ENCODE measurements at regions not wholly inside any gene's neighbourhood (a gene's known extent, or its start where the extent isn't known, plus 50 kb on each side); places are given as distances from the start of the nearest gene placed in this dataset.
"Not testable (repeated sequence)": the region's sequence is repeated elsewhere in the genome, so short reads cannot be mapped to it uniquely, and the experiment has no call there.

DNA sequence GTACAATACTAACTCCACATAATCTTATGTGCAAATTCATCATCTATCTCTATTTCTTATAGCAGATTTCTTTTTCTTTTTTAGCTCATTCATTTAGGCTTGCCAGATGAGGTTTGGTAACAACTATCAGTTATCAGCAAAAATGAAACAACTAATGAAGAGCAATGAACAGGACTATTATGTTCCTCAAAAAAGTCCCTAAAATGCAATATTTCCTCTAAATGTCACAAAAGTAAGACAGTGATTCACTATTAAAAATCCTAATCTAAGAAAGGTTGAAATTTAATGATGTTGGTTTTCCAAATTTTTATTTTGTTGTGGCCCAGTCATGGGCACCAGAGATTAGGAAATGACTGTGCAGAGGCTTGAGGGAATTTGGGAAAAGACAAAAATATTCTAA lies 135.3 kb downstream of the PPIAL4G start:
- no peaks in the 10 kb centered on the region for H3K36me3 Mint-ChIP-seq (ENCODE audit: low read depth)
- no peak overlapping the region for H3K4me3 Mint-ChIP-seq
- H3K27me3 Mint-ChIP-seq: peaks cover 62% of the 10 kb centered on the region
- H3K9me3 Mint-ChIP-seq: no peaks in the 10 kb centered on the region
- peaks cover 3% of the 10 kb centered on the region for H3K4me1 Mint-ChIP-seq
- H3K27ac Mint-ChIP-seq: no peak overlapping the region
- POLR2A ChIA-PET: interaction anchor here (1.4 to 2.3 kb wide), 2 partner anchors 13 to 84 kb away, joined by 3 to 11 read pairs; no protein-coding TSS in a partner anchor
- CTCF ChIA-PET: interaction anchor here (0.7 to 0.9 kb wide), 2 partner anchors 11 to 12 kb away, joined by 3 read pairs; no protein-coding TSS in a partner anchor
- no peak for DNase-seq

DNA sequence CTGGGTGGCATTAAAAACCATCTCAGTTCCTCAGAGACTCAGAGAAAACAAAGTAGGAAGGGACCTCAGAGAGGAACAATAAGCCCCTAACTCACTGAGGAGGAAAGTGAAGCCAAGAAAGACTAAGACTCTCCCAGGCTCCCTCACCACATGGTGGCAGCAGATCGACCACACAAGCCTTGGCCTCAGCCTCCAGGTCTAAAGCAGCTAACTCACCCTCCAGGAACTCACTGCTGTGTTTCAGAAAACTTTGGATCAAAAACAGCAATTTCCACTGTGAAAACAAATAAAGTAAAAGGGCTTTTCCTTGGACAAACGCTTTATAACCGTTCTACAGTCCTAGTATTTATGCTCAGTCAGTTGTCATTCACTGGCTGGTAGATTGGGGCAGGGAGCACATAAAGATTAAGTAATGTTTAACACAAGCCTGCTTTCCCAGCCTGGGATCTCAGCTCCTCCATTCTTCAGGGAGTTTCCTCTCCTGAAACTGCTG lies 137.4 kb downstream of the PPIAL4G start:
- POLR2A ChIA-PET: interaction anchor here (3.6 kb wide), 1 partner anchor 11 kb away, joined by 22 read pairs; no protein-coding TSS in a partner anchor
- H3K27me3 Mint-ChIP-seq: peaks cover 48% of the 10 kb centered on the region
- H3K36me3 Mint-ChIP-seq (ENCODE audit: low read depth): not testable (repeated sequence)

DNA sequence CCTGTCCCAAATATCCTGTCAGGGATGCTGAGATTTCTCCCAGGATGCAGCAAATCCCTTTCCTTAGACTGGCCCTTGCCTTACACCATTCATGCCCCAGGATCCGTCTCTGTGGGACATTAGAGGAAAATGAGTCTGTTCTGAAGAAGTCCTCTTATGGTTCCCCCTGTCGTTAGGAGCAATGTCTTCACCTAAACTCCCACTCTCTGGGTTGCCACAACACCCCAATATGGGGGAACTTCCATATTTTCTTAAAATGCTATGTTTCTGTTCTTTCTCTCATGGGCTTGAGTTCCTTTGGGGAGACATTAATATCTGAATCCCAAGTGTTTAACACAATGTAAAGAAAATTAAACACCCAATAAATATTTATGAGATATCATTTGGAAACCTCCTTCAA lies 138.5 kb downstream of the PPIAL4G start:
- H3K4me1 Mint-ChIP-seq; H3K36me3 Mint-ChIP-seq (ENCODE audit: low read depth); DNase-seq; H3K9me3 Mint-ChIP-seq; CTCF ChIA-PET; H3K27ac Mint-ChIP-seq; H3K4me3 Mint-ChIP-seq: not testable (repeated sequence)
- POLR2A ChIA-PET: interaction anchor here (1.3 to 3.6 kb wide), 2 partner anchors 10 to 178 kb away, joined by 5 to 22 read pairs; no protein-coding TSS in a partner anchor
- H3K27me3 Mint-ChIP-seq: peaks cover 38% of the 10 kb centered on the region

More for the DNA sequence above, 137.4 kb downstream of the PPIAL4G start:
- peak; percentile 41 for DNase-seq
- CTCF ChIA-PET: interaction anchor here (1.2 to 1.3 kb wide), 2 partner anchors 9 to 13 kb away, joined by 3 to 5 read pairs; no protein-coding TSS in a partner anchor
- not testable (repeated sequence) for H3K9me3 Mint-ChIP-seq, H3K4me1 Mint-ChIP-seq, H3K4me3 Mint-ChIP-seq, H3K27ac Mint-ChIP-seq

DNA sequence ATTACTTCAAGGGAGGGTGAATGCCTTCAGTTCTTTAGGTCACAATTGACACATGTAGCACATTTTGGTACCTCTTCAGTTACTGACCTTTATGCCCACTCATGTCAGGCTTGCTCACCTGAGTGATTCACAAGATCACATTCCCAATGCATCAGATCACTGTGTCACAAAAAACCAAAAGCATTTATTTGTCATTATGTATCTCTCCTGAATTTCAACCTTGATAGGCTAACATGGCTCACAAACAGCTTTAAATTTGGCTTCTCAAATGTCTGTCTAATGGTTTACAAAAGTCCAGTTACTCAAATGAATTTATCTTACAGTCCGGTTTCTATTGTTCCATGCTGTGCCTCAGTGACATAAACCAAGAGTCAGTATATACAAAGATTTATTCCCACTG lies 141.4 kb downstream of the PPIAL4G start:
- POLR2A ChIA-PET; H3K4me1 Mint-ChIP-seq; H3K36me3 Mint-ChIP-seq (ENCODE audit: low read depth); H3K27ac Mint-ChIP-seq; DNase-seq; H3K9me3 Mint-ChIP-seq; H3K4me3 Mint-ChIP-seq: not testable (repeated sequence)
- CTCF ChIA-PET: interaction anchor here (1.7 kb wide), 1 partner anchor 17 kb away, joined by 4 read pairs; no protein-coding TSS in a partner anchor
- H3K27me3 Mint-ChIP-seq: peaks cover 33% of the 10 kb centered on the region

DNA sequence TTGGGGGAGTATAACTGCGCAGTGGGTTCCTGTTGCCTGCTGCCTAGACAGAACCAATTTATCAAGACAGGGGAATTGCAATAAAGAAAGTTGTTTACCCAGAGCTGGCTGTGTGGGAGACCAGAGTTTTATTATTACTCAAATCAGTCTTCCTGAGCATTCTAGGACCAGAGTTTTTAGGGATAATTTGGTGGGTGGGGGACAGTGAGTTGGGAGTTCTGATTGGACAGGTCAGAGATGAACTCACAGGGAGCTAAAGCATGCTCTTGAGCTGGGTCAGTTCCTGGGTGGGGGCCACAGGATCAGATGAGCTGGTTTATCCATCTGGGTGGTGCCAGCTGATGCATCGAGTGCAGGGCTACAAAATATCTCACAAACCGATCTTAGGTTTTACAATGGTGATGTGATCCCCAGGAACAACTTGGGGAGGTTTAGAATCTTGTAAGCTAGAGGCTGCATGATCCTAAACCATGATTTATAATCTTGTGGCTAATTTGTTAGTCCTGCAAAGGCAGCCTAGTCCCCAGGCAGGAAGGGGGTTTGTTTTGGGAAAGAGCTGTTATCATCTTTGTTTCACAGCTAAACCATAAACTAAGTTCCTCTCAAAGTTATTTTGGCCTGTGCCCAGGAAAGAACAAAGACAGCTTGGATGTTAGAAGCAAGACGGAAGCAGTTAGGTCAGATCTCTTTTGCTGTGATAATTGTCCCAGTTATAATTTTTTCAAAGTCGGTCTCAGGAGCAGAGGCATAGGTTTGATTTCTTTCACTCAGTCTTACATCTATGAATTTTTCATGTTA lies 146.8 kb downstream of the PPIAL4G start:
- POLR2A ChIA-PET: interaction anchor here (1.0 to 1.8 kb wide), 4 partner anchors 26 to 187 kb away, joined by 3 to 8 read pairs (median 4); no protein-coding TSS in a partner anchor
- not testable (repeated sequence) for H3K36me3 Mint-ChIP-seq (ENCODE audit: low read depth); H3K4me3 Mint-ChIP-seq; H3K27ac Mint-ChIP-seq; H3K9me3 Mint-ChIP-seq; DNase-seq
- CTCF ChIA-PET: interaction anchor here (1.3 to 1.5 kb wide), 2 partner anchors 9 to 11 kb away, joined by 3 to 5 read pairs; no protein-coding TSS in a partner anchor
- H3K4me1 Mint-ChIP-seq: peaks cover 36% of the 10 kb centered on the region
- H3K27me3 Mint-ChIP-seq: peaks cover 37% of the 10 kb centered on the region

DNA sequence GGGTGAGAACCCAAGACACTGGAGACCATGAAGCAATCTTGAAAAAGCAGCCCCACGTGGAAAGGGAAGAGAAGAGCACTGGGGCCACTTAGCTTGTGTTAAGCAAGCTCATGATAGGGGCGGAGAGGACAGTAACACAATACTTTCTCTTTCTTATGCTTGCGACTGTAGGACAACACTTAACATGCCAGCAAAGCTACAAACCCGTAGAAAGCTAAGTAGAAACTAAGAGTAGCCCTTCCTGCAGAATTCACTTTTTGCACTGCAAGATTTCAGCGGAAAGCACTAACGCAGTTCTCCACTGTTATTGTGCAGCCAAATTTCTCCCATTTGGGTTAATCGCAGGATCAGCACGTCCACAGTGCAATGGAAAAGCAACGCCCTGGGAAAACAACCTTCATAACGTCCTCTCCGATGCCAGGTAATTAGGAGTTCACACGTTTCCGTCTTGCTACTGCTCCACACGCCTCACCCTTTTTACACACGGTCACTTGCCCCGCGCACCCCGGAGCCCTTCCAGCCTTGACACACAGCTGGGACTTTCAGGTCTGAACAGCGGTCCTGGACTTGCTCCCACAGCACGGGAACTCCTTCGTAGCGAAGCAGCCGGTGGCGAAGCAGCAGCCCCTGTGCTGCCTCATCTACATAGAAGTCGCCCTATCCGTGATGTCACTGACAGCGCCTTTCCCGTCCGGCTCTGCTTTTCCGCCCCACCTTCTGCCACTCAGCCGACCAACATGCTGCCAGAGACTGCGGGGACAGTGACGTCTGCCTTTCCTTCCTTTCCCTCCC lies 148.6 kb downstream of the PPIAL4G start:
- POLR2A ChIA-PET: interaction anchor here (0.6 to 6.5 kb wide), 31 partner anchors 10 to 1250 kb away, joined by 3 to 123 read pairs (median 10); no protein-coding TSS in a partner anchor
- H3K27ac Mint-ChIP-seq: peak overlapping the region; percentile 97
- no peaks in the 10 kb centered on the region for H3K36me3 Mint-ChIP-seq (ENCODE audit: low read depth)
- H3K4me3 Mint-ChIP-seq: peak overlapping the region; percentile 90
- peak; percentile 81 for DNase-seq
- no peaks in the 10 kb centered on the region for H3K9me3 Mint-ChIP-seq
- CTCF ChIA-PET: interaction anchor here (0.7 to 1.0 kb wide), 5 partner anchors 15 to 71 kb away, joined by 3 to 4 read pairs (median 3); no protein-coding TSS in a partner anchor
- peaks cover 47% of the 10 kb centered on the region for H3K27me3 Mint-ChIP-seq
- peaks cover 36% of the 10 kb centered on the region for H3K4me1 Mint-ChIP-seq

DNA sequence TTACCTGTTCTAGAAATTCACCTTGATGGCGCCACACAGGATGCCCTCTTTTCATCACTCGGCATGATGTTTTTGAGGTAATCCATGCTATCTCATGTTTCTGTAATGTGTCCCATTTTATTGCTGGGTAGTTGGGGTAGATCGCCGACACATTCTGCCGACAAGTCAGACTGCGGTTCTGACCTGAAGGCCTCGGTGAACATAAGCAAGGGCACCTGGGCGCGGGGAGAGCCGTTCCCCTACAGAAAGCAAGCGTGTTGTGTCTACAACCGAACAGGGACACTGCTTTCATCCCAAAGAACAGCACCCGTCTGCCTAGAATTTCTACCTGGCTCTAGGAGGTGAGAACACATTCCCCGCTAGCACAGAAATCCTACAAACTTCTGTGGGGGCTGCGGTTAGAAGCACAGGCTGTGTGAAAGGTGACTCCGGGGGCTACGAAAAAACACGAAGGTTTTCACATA lies 149.2 kb downstream of the PPIAL4G start:
- Mint-ChIP-seq H3K9me3 (no peaks in the 10 kb centered on the region), H3K36me3 (ENCODE audit: low read depth) (no peaks in the 10 kb centered on the region), H3K27me3 (peaks cover 46% of the 10 kb centered on the region), H3K4me3 (peak overlapping the region; percentile 90), H3K27ac (peak overlapping the region; percentile 97), H3K4me1 (peaks cover 33% of the 10 kb centered on the region)
- CTCF ChIA-PET: interaction anchor here (0.7 to 1.0 kb wide), 5 partner anchors 15 to 71 kb away, joined by 3 to 4 read pairs (median 3); no protein-coding TSS in a partner anchor
- POLR2A ChIA-PET: interaction anchor here (0.6 to 6.5 kb wide), 29 partner anchors 11 to 1249 kb away, joined by 3 to 123 read pairs (median 11); no protein-coding TSS in a partner anchor
- DNase-seq: peak; percentile 23

DNA sequence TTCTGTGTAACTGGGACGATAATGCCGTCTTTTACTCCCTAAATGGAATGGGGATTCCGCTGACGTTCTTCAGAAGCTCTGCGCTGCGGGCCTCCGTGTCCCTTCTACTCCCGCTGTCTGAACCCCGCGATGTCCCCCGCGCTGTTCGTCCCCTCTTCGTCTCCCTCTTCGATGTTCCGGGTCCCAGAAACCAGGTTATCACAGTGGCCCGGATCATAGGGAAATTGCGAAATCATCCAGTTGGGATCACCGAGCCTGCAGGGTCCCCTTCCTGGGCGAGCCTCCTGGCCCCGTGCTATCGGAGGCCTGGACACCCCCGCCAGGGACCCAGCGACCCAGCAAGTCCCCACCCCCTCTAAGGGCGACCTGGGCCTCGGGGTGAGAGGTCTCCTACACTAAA lies 154.2 kb downstream of the PPIAL4G start:
- CTCF ChIA-PET: no interaction called here
- Mint-ChIP-seq H3K9me3 (peaks cover 12% of the 10 kb centered on the region), H3K4me1 (peaks cover 9% of the 10 kb centered on the region), H3K4me3 (no peak overlapping the region), H3K36me3 (ENCODE audit: low read depth) (peaks cover 5% of the 10 kb centered on the region), H3K27me3 (peaks cover 36% of the 10 kb centered on the region), H3K27ac (no peak overlapping the region)
- no peak for DNase-seq
- POLR2A ChIA-PET: interaction anchor here (1.0 kb wide), 1 partner anchor 65 kb away, joined by 3 read pairs; no protein-coding TSS in a partner anchor

DNA sequence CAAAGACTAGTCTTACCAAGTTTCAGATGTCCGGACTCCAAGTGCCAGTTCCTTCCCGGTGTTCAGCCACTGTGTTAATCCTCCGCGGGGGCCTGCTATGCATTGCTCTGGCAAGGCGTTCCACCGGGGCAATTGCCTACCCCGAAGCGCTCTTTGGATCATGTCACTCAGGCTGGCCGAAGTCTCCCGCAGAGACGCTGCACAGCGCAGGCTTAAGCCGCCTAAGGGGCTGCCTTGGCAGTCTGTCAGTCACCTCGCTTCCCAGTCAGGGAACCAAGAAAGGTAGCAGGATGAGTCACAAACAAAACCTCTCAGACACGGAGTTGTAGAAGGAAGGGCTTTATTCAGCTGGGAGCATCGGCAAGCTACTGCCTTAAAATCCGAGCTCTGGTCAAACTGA lies 158.1 kb downstream of the PPIAL4G start:
- H3K4me3 Mint-ChIP-seq; POLR2A ChIA-PET; H3K27ac Mint-ChIP-seq; CTCF ChIA-PET; H3K36me3 Mint-ChIP-seq (ENCODE audit: low read depth); DNase-seq; H3K4me1 Mint-ChIP-seq: not testable (repeated sequence)
- Mint-ChIP-seq H3K9me3 (peaks cover 12% of the 10 kb centered on the region), H3K27me3 (peaks cover 43% of the 10 kb centered on the region)

DNA sequence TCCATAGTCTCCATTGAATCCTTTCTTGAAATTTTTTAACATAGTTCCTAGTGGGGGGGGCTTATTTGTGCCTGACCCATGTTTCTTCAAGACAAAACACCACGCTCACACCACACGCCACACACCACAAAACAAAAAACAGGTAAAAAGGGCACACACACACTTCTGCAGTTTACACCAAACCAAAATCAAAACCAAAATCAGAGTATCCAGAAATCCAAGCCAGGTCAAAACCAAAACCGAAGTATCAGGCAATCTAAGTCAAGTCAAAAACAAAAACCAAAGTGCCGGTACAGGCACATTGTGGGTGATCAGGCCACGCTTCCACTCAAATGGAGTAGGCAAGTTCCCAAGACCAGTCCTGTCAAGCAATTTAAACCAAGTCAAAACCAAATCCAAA lies 158.6 kb downstream of the PPIAL4G start:
- DNase-seq; H3K36me3 Mint-ChIP-seq (ENCODE audit: low read depth); CTCF ChIA-PET; POLR2A ChIA-PET; H3K4me1 Mint-ChIP-seq; H3K4me3 Mint-ChIP-seq; H3K27ac Mint-ChIP-seq: not testable (repeated sequence)
- peaks cover 12% of the 10 kb centered on the region for H3K9me3 Mint-ChIP-seq
- H3K27me3 Mint-ChIP-seq: peaks cover 40% of the 10 kb centered on the region

DNA sequence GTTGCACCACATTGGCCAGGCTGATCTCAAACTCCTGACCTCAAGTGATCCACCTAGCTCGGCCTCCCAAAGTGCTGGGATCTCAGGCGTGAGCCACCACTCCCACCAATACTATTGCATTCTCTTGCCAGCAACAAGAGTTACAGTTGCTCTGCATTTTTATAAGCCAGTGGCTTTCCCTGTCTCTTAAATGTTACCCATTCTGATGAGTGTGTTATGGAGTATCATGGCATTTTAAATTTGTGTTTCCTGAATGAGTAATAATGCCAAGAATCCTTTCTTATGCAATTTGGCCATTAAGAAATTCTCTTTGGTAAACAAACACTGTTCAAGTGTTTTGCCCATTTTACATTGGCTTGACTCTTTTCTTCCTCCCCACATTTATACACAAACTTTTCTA lies 163.0 kb downstream of the PPIAL4G start:
- H3K36me3 Mint-ChIP-seq (ENCODE audit: low read depth); CTCF ChIA-PET; H3K9me3 Mint-ChIP-seq; H3K4me3 Mint-ChIP-seq; H3K27ac Mint-ChIP-seq; DNase-seq: not testable (repeated sequence)
- Mint-ChIP-seq H3K4me1 (peaks cover 34% of the 10 kb centered on the region), H3K27me3 (peaks cover 51% of the 10 kb centered on the region)
- POLR2A ChIA-PET: interaction anchor here (3.3 kb wide), 1 partner anchor 14 kb away, joined by 36 read pairs; no protein-coding TSS in a partner anchor

DNA sequence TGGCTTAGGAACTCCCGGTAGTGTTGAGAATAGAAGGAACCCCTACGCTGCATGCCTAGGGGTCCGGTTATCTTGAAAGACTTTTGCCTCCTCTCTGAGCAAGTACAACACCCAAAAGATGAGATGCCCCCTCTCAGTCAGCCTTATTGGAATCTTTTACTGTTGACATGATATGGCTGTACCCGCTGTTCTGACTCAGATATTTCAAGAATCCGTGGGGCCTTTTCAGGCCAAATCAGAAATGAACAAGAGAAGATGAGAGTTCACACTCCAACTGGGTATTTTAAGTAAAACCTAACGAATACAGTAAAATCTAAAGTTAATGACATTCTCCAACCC lies 164.2 kb downstream of the PPIAL4G start:
- Mint-ChIP-seq H3K27ac (peak overlapping the region; percentile 58), H3K9me3 (no peaks in the 10 kb centered on the region), H3K36me3 (ENCODE audit: low read depth) (no peaks in the 10 kb centered on the region), H3K27me3 (peaks cover 58% of the 10 kb centered on the region), H3K4me3 (peak overlapping the region; percentile 75), H3K4me1 (peaks cover 36% of the 10 kb centered on the region)
- ChIA-PET CTCF (interaction anchor here (0.7 kb wide), 1 partner anchor 15 kb away, joined by 3 read pairs; no protein-coding TSS in a partner anchor), POLR2A (interaction anchor here (1.0 to 3.3 kb wide), 4 partner anchors 13 to 56 kb away, joined by 4 to 36 read pairs (median 10); no protein-coding TSS in a partner anchor)
- no peak for DNase-seq

Measured in activated CD4-positive, alpha-beta memory T cell treated with anti-CD3 and anti-CD28 coated beads, Interleukin-2, amount 10 ng/mL, durations not matched to agents 7 days and 5 days (primary cell).